Hepatocyte (in vitro differentiated cells): ENCODE measurements at regions not wholly inside any gene's neighbourhood (a gene's known extent, or its start where the extent isn't known, plus 50 kb on each side); places are given as distances from the start of the nearest gene placed in this dataset.

Experiments
- DNase-seq: peaks from one replicate; pipeline ENCODE4 v3.0.0-alpha.2; 2016; ENCODE audit warnings: low spot score
- H2AFZ ChIP-seq: fragments of 200-600 bp; sonication (generic); 2 replicates; pipeline ENCODE4 v1.6.0; 2016; ENCODE audit warnings: antibody characterized with exemption, mild to moderate bottlenecking
- H3K27ac ChIP-seq: fragments of 200-600 bp; sonication (generic); 2 replicates; pipeline ENCODE4 v1.5.1; 2016; ENCODE audit warnings: mild to moderate bottlenecking
- H3K27me3 ChIP-seq: fragments of 200-600 bp; sonication (generic); 2 replicates; pipeline ENCODE4 v1.6.1; 2016
- H3K36me3 ChIP-seq: fragments of 200-600 bp; sonication (generic); replicated peaks from 2 replicates; pipeline ENCODE4 v1.5.1; 2016; ENCODE audit warnings: low read depth; ENCODE audit not compliant: insufficient read depth
- H3K4me1 ChIP-seq: fragments of 200-600 bp; sonication (generic); 2 replicates; pipeline ENCODE4 v1.5.1; 2016; ENCODE audit warnings: mild to moderate bottlenecking, moderate library complexity; ENCODE audit not compliant: insufficient read depth
- H3K4me2 ChIP-seq: fragments of 200-600 bp; sonication (generic); 2 replicates; pipeline ENCODE4 v1.6.0; 2016
- H3K4me3 ChIP-seq: fragments of 200-600 bp; sonication (generic); 2 replicates; pipeline ENCODE4 v1.5.1; 2016; ENCODE audit warnings: mild to moderate bottlenecking
- H3K79me2 ChIP-seq: fragments of 200-600 bp; sonication (generic); 2 replicates; pipeline ENCODE4 v1.6.0; 2017; ENCODE audit warnings: mild to moderate bottlenecking
- H3K9me2 ChIP-seq: fragments of 200-600 bp; sonication (generic); replicated peaks from 2 replicates; pipeline ENCODE4 v1.6.0; 2017; ENCODE audit warnings: mild to moderate bottlenecking; ENCODE audit not compliant: insufficient read depth
- H3K9me3 ChIP-seq: fragments of 200-600 bp; sonication (generic); 2 replicates; pipeline ENCODE4 v1.5.1; 2016; ENCODE audit warnings: low read depth, mild to moderate bottlenecking
- H4K20me1 ChIP-seq: fragments of 200-600 bp; sonication (generic); 2 replicates; pipeline ENCODE4 v1.6.0; 2016; ENCODE audit warnings: mild to moderate bottlenecking; ENCODE audit not compliant: insufficient read depth, poor library complexity, severe bottlenecking
- CTCF ChIP-seq: fragments of 200-600 bp; sonication (generic); IDR thresholded peaks from 2 replicates; pipeline ENCODE4 v1.5.1; 2016; ENCODE audit warnings: antibody characterized with exemption, mild to moderate bottlenecking; ENCODE audit not compliant: poor library complexity
- EZH2 ChIP-seq: fragments of 200-600 bp; sonication (generic); IDR thresholded peaks from 2 replicates; pipeline ENCODE4 v1.6.1; 2016; ENCODE audit warnings: antibody characterized with exemption, mild to moderate bottlenecking, borderline replicate concordance
- EZH2phosphoT487 ChIP-seq: fragments of 200-600 bp; sonication (generic); IDR thresholded peaks from one replicate; pipeline ENCODE4 v1.6.1; 2018; ENCODE audit warnings: antibody characterized with exemption, mild to moderate bottlenecking, low read depth, moderate library complexity; ENCODE audit not compliant: unreplicated experiment, severe bottlenecking
- WGBS: methylation state at CpG from one replicate; pipeline ENCODE4 v1.1.6; 2016; ENCODE audit warnings: low lambda C conversion rate; ENCODE audit errors: missing lambda C conversion rate; 5-methylcytosine and 5-hydroxymethylcytosine counted together

DNA sequence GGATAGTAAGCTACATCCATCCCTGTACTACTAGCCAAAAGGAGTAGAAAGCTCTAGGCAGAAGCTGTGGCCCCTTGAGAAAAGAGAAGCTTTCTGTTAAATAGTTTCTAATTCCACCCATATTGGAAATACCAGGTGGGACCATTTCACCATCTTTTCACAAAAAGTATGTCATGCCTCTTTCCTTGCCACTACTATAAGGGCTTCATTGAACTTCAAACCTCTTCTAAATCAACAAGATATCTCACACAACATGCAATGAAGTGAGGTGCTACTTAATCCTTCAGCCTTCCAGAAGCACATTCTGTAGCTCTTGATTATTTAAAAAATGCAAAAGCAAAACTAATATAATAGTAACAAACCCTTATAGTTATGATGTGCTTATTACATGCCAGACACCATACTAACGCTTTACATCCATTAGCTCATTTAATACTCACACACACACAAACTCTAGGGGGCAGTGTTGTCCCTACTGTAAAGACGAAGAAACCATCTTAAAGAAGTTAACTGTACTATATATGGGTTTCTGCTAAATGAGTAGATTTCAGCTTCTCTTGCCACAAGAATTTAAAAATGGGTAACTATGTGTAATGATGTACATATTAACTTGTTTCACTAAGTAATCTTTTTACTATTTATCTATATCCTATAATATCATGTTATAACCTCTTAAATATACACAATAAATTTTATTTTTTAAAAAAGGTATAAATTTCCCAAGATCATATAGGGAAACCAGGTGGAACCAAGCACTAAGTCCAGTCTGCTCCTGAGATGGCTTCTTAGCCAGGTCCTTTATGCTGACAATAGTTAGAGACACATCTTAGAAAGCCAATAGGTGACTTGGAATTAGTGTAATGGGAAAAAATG is 124.4 kb downstream of the RPS29 start:
- Histone ChIP-seq H3K79me2 (no peaks in the 10 kb centered on the region), H3K4me2 (no peak overlapping the region), H4K20me1 (no peaks in the 10 kb centered on the region), H3K27me3 (no peaks in the 10 kb centered on the region), H3K4me1 (no peaks in the 10 kb centered on the region), H3K36me3 (no peaks in the 10 kb centered on the region), H3K4me3 (no peak overlapping the region), H2AFZ (no peak overlapping the region), H3K9me3 (no peaks in the 10 kb centered on the region), H3K9me2 (no peaks in the 10 kb centered on the region), H3K27ac (no peak overlapping the region)
- 21% methylated on average over 2 of the region's 2 CpGs for WGBS
- TF ChIP-seq CTCF (peak; percentile 78), EZH2 (no peak)
- DNase-seq = peak; percentile 89

- Histone ChIP-seq H3K27ac (no peak overlapping the region), H3K9me2 (no peaks in the 10 kb centered on the region), H3K4me1 (no peaks in the 10 kb centered on the region), H3K27me3 (no peaks in the 10 kb centered on the region), H3K9me3 (no peaks in the 10 kb centered on the region), H3K4me3 (no peak overlapping the region), H3K4me2 (no peak overlapping the region), H3K79me2 (no peaks in the 10 kb centered on the region), H4K20me1 (no peaks in the 10 kb centered on the region), H2AFZ (no peak overlapping the region), H3K36me3 (no peaks in the 10 kb centered on the region)
- DNase-seq = no peak
- WGBS = 62% methylated on average over 2 of the region's 2 CpGs
- TF ChIP-seq EZH2 = no peak
- TF ChIP-seq CTCF = no peak
- no peak for TF ChIP-seq EZH2phosphoT487
Measured at GRCh38 chr14:49460662-49461061, 125.5 kb downstream of the RPS29 start.

DNA sequence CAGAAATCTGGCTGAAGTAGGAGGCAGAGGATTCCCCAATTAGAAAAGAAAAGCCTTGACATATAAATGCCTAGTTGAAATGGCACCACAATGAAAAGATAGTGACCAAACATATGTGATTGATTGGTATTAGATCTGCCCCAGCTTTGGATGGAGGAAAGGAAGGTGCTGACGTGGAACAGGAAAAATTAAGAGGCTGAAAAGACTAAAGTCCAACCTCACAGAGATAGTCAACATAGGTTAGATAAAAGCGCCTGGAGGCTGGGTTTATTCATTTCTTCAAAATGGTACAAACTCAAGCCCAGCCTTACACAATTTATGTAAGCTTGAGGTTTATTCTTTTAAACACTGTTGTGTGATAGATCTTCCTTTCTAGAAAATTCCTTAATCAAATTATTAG is 129.6 kb downstream of the RPS29 start:
- H3K27ac ChIP-seq = no peak overlapping the region
- H4K20me1 ChIP-seq = no peaks in the 10 kb centered on the region
- H3K79me2 ChIP-seq = no peaks in the 10 kb centered on the region
- H2AFZ ChIP-seq = no peak overlapping the region
- no peak for DNase-seq
- H3K27me3 ChIP-seq = no peaks in the 10 kb centered on the region
- no peaks in the 10 kb centered on the region for H3K36me3 ChIP-seq
- H3K4me1 ChIP-seq = no peaks in the 10 kb centered on the region
- H3K4me3 ChIP-seq = no peak overlapping the region
- TF ChIP-seq CTCF (no peak), EZH2 (no peak), EZH2phosphoT487 (no peak)
- H3K9me3 ChIP-seq = no peaks in the 10 kb centered on the region
- no peaks in the 10 kb centered on the region for H3K9me2 ChIP-seq
- WGBS = 65% methylated on average over 2 of the region's 2 CpGs
- H3K4me2 ChIP-seq = no peak overlapping the region
